GM12891 (cell line): ENCODE measurements at regions not wholly inside any gene's neighbourhood (a gene's known extent, or its start where the extent isn't known, plus 50 kb on each side); places are given as distances from the start of the nearest gene placed in this dataset.

ENCODE experiments used
- POLR2A ChIP-seq: IDR thresholded peaks from 2 replicates; pipeline ENCODE4 v1.6.1; 2011; ENCODE audit warnings: low read depth, low read length, control low read depth
- POLR2AphosphoS5 ChIP-seq: IDR thresholded peaks from 2 replicates; pipeline ENCODE4 v1.6.1; 2011; ENCODE audit warnings: low read depth, low read length, control low read depth

DNA sequence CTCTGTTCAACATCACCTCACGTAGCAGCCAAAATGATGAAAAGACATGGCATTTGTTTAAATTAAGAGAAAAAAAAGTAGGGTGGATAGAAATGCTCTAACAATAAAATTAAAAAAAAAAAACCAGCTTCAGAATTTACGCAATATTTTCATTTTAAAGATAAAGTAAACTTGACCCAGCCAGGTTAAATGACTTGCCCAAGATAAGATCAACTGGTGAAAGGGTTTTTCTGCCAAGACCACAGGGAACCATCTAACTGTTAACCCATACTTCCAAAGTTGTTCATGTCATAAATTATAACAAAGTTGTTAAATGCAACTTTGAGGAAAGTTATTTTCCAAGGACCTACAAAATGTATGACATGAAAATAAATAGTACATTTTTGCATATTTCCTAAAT is 129.6 kb upstream of the SOX5 start:
- TF ChIP-seq POLR2AphosphoS5 (no peak), POLR2A (no peak)
